ENCODE measurements at regions not wholly inside any gene's neighbourhood (a gene's known extent, or its start where the extent isn't known, plus 50 kb on each side); places are given as distances from the start of the nearest gene placed in this dataset.

GRCh38 chr11:80937842-80938241 is 1497.0 kb upstream of the TENM4 start:
- TF ChIP-seq EZH2 (IDR thresholded peaks at IDR 0.05; ENCODE audit: borderline replicate concordance, low read depth, low read length, severe bottlenecking) = no peak
- no peak for TF ChIP-seq CTCF (IDR thresholded peaks at IDR 0.05; ENCODE audit: extremely low read depth in 1 of 2, insufficient read depth in 1 of 2, low read depth in 1 of 2, low read length in 2 of 2)
- TF ChIP-seq MYC (IDR thresholded peaks at IDR 0.05; ENCODE audit: low read depth, low read length) = no peak
- no peak for TF ChIP-seq GATA2 (IDR thresholded peaks at IDR 0.05; ENCODE audit: insufficient read depth, insufficient read length, low read depth, low read length)
- TF ChIP-seq JUN (IDR thresholded peaks at IDR 0.05; ENCODE audit: borderline replicate concordance, insufficient read depth, insufficient read length, low read depth) = no peak
- no peak for TF ChIP-seq POLR2AphosphoS5 (IDR thresholded peaks at IDR 0.05; ENCODE audit: insufficient read depth, low read depth, low read length)
- TF ChIP-seq, protein P1, sequence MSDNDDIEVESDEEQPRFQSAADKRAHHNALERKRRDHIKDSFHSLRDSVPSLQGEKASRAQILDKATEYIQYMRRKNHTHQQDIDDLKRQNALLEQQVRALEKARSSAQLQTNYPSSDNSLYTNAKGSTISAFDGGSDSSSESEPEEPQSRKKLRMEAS (IDR thresholded peaks at IDR 0.05; ENCODE audit: insufficient read depth, insufficient read length) = no peak
- TF ChIP-seq POLR2A (IDR thresholded peaks at IDR 0.05; ENCODE audit: low read depth, low read length) = no peak
- no peak overlapping the region for H2AFZ ChIP-seq (ENCODE audit: low read depth, low read length)
- CTCF ChIA-PET = no interaction called here
- H3K9me1 ChIP-seq (replicated peaks; ENCODE audit: control insufficient read depth, extremely low read depth, insufficient read depth, low read length) = no peaks in the 10 kb centered on the region
- no TSS peak for BruUV-seq (replicated peaks)
- DNase-seq (ENCODE audit: low read depth, low spot score) (no peak), FAIRE-seq (no peak)
- no peaks in the 10 kb centered on the region for H3K27me3 ChIP-seq (ENCODE audit: control insufficient read depth in 2 of 2, insufficient read depth in 2 of 2, low read length in 2 of 2)
- dilution Hi-C loops (cut with MboI; ENCODE audit: extremely low pct_ligation_motif_present, low sequenced_read_pairs) = no loop called here
- H3K9ac ChIP-seq (replicated peaks; ENCODE audit: extremely low read depth, insufficient read depth, low read length) = no peak overlapping the region
- no peak overlapping the region for H3K4me2 ChIP-seq (ENCODE audit: insufficient read depth, low read length)
- no peaks in the 10 kb centered on the region for H3K9me3 ChIP-seq (replicated peaks; ENCODE audit: control insufficient read depth, insufficient read depth, low read length)
- H3K36me3 ChIP-seq (ENCODE audit: control insufficient read depth in 2 of 2, extremely low read depth in 1 of 2, insufficient read depth in 2 of 2, low read length in 2 of 2) = no peaks in the 10 kb centered on the region
- POLR2A ChIA-PET = no interaction called here
- H3K79me2 ChIP-seq (ENCODE audit: control insufficient read depth, insufficient read depth, low read length) = no peaks in the 10 kb centered on the region
- H4K20me1 ChIP-seq (replicated peaks; ENCODE audit: control insufficient read depth, extremely low read depth, insufficient read depth, low read length) = no peaks in the 10 kb centered on the region
- no peaks in the 10 kb centered on the region for H3K4me1 ChIP-seq (ENCODE audit: control insufficient read depth, extremely low read depth, insufficient read depth, low read length)
- intact Hi-C loops (cut with micrococcal nuclease) = no loop called here
- H3K27ac ChIP-seq (ENCODE audit: insufficient read depth, low read depth, low read length) = no peak overlapping the region
- no peak overlapping the region for H3K4me3 ChIP-seq (replicated peaks in 1 of 3; ENCODE audit: insufficient read depth in 1 of 3, low read depth in 1 of 3, low read length in 3 of 3)
